ENCODE measurements at regions not wholly inside any gene's neighbourhood (a gene's known extent, or its start where the extent isn't known, plus 50 kb on each side); places are given as distances from the start of the nearest gene placed in this dataset.

GRCh38 chr4:66855956-66856355, 689.3 kb downstream of the CENPC start:
- Histone ChIP-seq H3K79me2 (ENCODE audit: insufficient read depth, low read length) (no peaks in the 10 kb centered on the region), H4K20me1 (ENCODE audit: insufficient read depth, low read length) (no peaks in the 10 kb centered on the region), H3K4me1 (ENCODE audit: insufficient read depth, low read length) (no peaks in the 10 kb centered on the region), H3K36me3 (ENCODE audit: insufficient read depth, low read length) (no peaks in the 10 kb centered on the region), H3K9ac (ENCODE audit: low read length) (no peak overlapping the region), H3K27ac (ENCODE audit: low read depth, low read length) (no peak overlapping the region), H3K4me2 (ENCODE audit: low read length) (no peak overlapping the region), H2AFZ (ENCODE audit: low read depth, low read length) (no peak overlapping the region), H3K4me3 (ENCODE audit: insufficient read depth, low read depth, low read length) (no peak overlapping the region), H3K27me3 (ENCODE audit: insufficient read depth, low read length) (no peaks in the 10 kb centered on the region), H3K9me3 (ENCODE audit: insufficient read depth, low read depth, low read length) (no peaks in the 10 kb centered on the region)
- TF ChIP-seq CTCF (IDR thresholded peaks at IDR 0.05; ENCODE audit: insufficient read depth, low read depth, low read length) (no peak), EZH2 (IDR thresholded peaks at IDR 0.05; ENCODE audit: insufficient read depth, low read length) (no peak)
- Mint-ChIP-seq H3K27ac (ENCODE audit: unreplicated experiment) (no peak overlapping the region), H3K4me1 (ENCODE audit: low read depth, unreplicated experiment) (no peaks in the 10 kb centered on the region), H3K4me3 (ENCODE audit: unreplicated experiment) (no peak overlapping the region), H3K27me3 (ENCODE audit: low read depth, unreplicated experiment) (no peaks in the 10 kb centered on the region), H3K36me3 (ENCODE audit: low read depth, unreplicated experiment) (no peaks in the 10 kb centered on the region), H3K9me3 (ENCODE audit: unreplicated experiment) (no peaks in the 10 kb centered on the region)
- DNase-seq (ENCODE audit: low read depth) (peak; percentile 29), FAIRE-seq (no peak)

- H3K9me3 Mint-ChIP-seq (ENCODE audit: unreplicated experiment) = no peaks in the 10 kb centered on the region
- H4K20me1 ChIP-seq (ENCODE audit: insufficient read depth, low read length) = no peaks in the 10 kb centered on the region
- TF ChIP-seq CTCF (IDR thresholded peaks at IDR 0.05; ENCODE audit: insufficient read depth, low read depth, low read length) (no peak), EZH2 (IDR thresholded peaks at IDR 0.05; ENCODE audit: insufficient read depth, low read length) (no peak)
- no peaks in the 10 kb centered on the region for H3K36me3 Mint-ChIP-seq (ENCODE audit: low read depth, unreplicated experiment)
- H3K27ac ChIP-seq (ENCODE audit: low read depth, low read length) = no peak overlapping the region
- no peaks in the 10 kb centered on the region for H3K27me3 ChIP-seq (ENCODE audit: insufficient read depth, low read length)
- H3K27ac Mint-ChIP-seq (ENCODE audit: unreplicated experiment) = no peak overlapping the region
- H3K9me3 ChIP-seq (ENCODE audit: insufficient read depth, low read depth, low read length) = no peaks in the 10 kb centered on the region
- no peaks in the 10 kb centered on the region for H3K27me3 Mint-ChIP-seq (ENCODE audit: low read depth, unreplicated experiment)
- no peak overlapping the region for H3K4me3 Mint-ChIP-seq (ENCODE audit: unreplicated experiment)
- H3K4me1 Mint-ChIP-seq (ENCODE audit: low read depth, unreplicated experiment) = no peaks in the 10 kb centered on the region
- H2AFZ ChIP-seq (ENCODE audit: low read depth, low read length) = no peak overlapping the region
- FAIRE-seq (no peak), DNase-seq (ENCODE audit: low read depth) (no peak)
- H3K4me2 ChIP-seq (ENCODE audit: low read length) = no peak overlapping the region
- no peak overlapping the region for H3K4me3 ChIP-seq (ENCODE audit: insufficient read depth, low read depth, low read length)
- H3K79me2 ChIP-seq (ENCODE audit: insufficient read depth, low read length) = no peaks in the 10 kb centered on the region
- no peaks in the 10 kb centered on the region for H3K36me3 ChIP-seq (ENCODE audit: insufficient read depth, low read length)
- H3K9ac ChIP-seq (ENCODE audit: low read length) = no peak overlapping the region
- H3K4me1 ChIP-seq (ENCODE audit: insufficient read depth, low read length) = no peaks in the 10 kb centered on the region
These were observed 691.5 kb downstream of the CENPC start for GRCh38 chr4:66853845-66854244.

- no peak for TF ChIP-seq CTCF (IDR thresholded peaks at IDR 0.05; ENCODE audit: insufficient read depth, low read depth, low read length)
- no peak for TF ChIP-seq EZH2 (IDR thresholded peaks at IDR 0.05; ENCODE audit: insufficient read depth, low read length)
- H3K4me1 Mint-ChIP-seq (ENCODE audit: low read depth, unreplicated experiment) = no peaks in the 10 kb centered on the region
- H3K9me3 Mint-ChIP-seq (ENCODE audit: unreplicated experiment) = no peaks in the 10 kb centered on the region
- no peak overlapping the region for H3K27ac Mint-ChIP-seq (ENCODE audit: unreplicated experiment)
- no peaks in the 10 kb centered on the region for H3K36me3 Mint-ChIP-seq (ENCODE audit: low read depth, unreplicated experiment)
- Histone ChIP-seq H3K36me3 (ENCODE audit: insufficient read depth, low read length) (no peaks in the 10 kb centered on the region), H3K9me3 (ENCODE audit: insufficient read depth, low read depth, low read length) (no peaks in the 10 kb centered on the region), H3K9ac (ENCODE audit: low read length) (no peak overlapping the region), H3K27me3 (ENCODE audit: insufficient read depth, low read length) (no peaks in the 10 kb centered on the region), H2AFZ (ENCODE audit: low read depth, low read length) (peak overlapping the region; percentile 45), H4K20me1 (ENCODE audit: insufficient read depth, low read length) (no peaks in the 10 kb centered on the region), H3K4me1 (ENCODE audit: insufficient read depth, low read length) (no peaks in the 10 kb centered on the region), H3K4me3 (ENCODE audit: insufficient read depth, low read depth, low read length) (no peak overlapping the region), H3K4me2 (ENCODE audit: low read length) (no peak overlapping the region), H3K79me2 (ENCODE audit: insufficient read depth, low read length) (no peaks in the 10 kb centered on the region), H3K27ac (ENCODE audit: low read depth, low read length) (no peak overlapping the region)
- DNase-seq (ENCODE audit: low read depth) (no peak), FAIRE-seq (no peak)
- no peak overlapping the region for H3K4me3 Mint-ChIP-seq (ENCODE audit: unreplicated experiment)
- H3K27me3 Mint-ChIP-seq (ENCODE audit: low read depth, unreplicated experiment) = no peaks in the 10 kb centered on the region
These were observed 692.5 kb downstream of the CENPC start for GRCh38 chr4:66852843-66853242.

Data from astrocyte (in vitro differentiated cells and primary cell).